ENCODE measurements at regions not wholly inside any gene's neighbourhood (a gene's known extent, or its start where the extent isn't known, plus 50 kb on each side); places are given as distances from the start of the nearest gene placed in this dataset.

DNA sequence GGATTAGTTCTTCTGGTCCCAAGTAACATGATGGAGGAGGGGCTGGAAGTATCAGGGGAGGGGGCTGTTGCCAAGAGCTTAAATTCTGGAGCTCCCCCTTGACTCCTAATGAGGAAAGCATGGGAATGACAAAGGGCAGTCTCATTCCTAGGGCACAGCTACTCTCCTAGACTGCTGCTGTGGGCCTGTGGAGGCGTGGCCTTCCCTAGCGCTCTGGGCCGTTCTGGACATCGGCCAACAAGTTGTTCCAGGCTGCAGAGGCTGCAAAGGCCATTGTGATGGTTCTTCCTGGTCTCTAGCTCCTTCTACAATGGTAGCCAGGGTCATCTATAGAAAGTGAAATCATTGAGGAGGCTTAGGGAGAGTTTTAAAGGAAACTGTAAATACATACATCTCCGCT lies 916.6 kb downstream of the DIAPH3 start:
- H3K36me3 ChIP-seq (ENCODE audit: insufficient read depth), result no peaks in the 10 kb centered on the region
- H3K27me3 ChIP-seq (ENCODE audit: insufficient read depth, low read depth), result no peaks in the 10 kb centered on the region
- H3K79me2 ChIP-seq (ENCODE audit: insufficient read depth, low read depth), result no peaks in the 10 kb centered on the region
- H3K27ac ChIP-seq, result no peak overlapping the region
- H3K4me1 ChIP-seq (ENCODE audit: low read depth, poor library complexity, severe bottlenecking), result no peaks in the 10 kb centered on the region
- TF ChIP-seq, protein P1, sequence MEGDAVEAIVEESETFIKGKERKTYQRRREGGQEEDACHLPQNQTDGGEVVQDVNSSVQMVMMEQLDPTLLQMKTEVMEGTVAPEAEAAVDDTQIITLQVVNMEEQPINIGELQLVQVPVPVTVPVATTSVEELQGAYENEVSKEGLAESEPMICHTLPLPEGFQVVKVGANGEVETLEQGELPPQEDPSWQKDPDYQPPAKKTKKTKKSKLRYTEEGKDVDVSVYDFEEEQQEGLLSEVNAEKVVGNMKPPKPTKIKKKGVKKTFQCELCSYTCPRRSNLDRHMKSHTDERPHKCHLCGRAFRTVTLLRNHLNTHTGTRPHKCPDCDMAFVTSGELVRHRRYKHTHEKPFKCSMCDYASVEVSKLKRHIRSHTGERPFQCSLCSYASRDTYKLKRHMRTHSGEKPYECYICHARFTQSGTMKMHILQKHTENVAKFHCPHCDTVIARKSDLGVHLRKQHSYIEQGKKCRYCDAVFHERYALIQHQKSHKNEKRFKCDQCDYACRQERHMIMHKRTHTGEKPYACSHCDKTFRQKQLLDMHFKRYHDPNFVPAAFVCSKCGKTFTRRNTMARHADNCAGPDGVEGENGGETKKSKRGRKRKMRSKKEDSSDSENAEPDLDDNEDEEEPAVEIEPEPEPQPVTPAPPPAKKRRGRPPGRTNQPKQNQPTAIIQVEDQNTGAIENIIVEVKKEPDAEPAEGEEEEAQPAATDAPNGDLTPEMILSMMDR (conservative IDR thresholded peaks at IDR 0.05; ENCODE audit: low read depth, low read length), result no peak
- H2AFZ ChIP-seq (ENCODE audit: low read depth), result no peak overlapping the region
- H3K4me3 ChIP-seq (IDR thresholded peaks at IDR 0.05; ENCODE audit: insufficient read depth, low read depth, low read length), result no peak overlapping the region
- H3K9ac ChIP-seq, result no peak overlapping the region
- H4K20me1 ChIP-seq (ENCODE audit: insufficient read depth), result no peaks in the 10 kb centered on the region
- H3K4me2 ChIP-seq, result no peak overlapping the region

DNA sequence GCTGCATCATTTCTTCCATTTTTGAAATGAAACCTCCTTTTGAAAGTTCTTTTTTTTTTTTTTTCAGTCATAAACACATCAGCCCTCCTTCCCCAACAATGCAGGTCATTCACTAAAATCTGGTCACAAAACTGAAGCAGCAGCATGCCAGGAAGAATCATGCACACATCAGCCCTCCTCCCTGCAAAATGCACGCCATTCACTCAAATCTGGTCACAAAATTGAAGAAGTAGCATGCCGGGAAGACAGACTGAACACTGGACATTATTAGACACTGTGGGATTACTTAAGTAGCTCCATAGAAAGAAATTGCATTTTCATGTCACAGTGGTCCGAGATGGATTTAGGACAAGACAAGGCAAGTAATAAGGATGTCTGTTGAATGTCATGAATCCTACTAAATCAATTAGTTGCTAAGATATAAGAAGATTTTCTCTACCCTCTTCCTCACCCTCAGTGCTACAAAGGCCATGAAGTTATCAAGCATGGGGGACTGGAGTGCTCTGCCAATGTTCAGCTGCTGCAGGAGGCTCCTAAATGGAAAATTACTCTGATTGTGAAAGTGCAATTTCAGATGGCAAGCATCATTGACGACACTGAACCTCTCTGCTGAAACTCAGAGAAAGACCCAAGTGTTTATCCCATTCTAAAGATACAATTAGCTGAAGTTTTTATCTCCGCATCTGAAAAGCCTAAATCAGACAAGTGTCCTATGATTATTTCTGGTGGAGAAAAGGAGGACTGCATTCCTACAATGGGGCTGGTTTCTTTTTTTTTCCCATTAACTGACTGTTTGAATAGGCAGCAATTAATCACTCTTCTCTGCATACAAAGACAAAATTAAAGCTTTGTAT lies 913.2 kb downstream of the DIAPH3 start:
- Histone ChIP-seq H3K27ac (no peak overlapping the region), H3K9ac (no peak overlapping the region), H3K36me3 (ENCODE audit: insufficient read depth) (no peaks in the 10 kb centered on the region), H3K27me3 (ENCODE audit: insufficient read depth, low read depth) (no peaks in the 10 kb centered on the region), H2AFZ (ENCODE audit: low read depth) (no peak overlapping the region), H4K20me1 (ENCODE audit: insufficient read depth) (no peaks in the 10 kb centered on the region), H3K4me1 (ENCODE audit: low read depth, poor library complexity, severe bottlenecking) (no peaks in the 10 kb centered on the region), H3K79me2 (ENCODE audit: insufficient read depth, low read depth) (no peaks in the 10 kb centered on the region), H3K4me3 (IDR thresholded peaks at IDR 0.05; ENCODE audit: insufficient read depth, low read depth, low read length) (no peak overlapping the region), H3K4me2 (no peak overlapping the region)
- TF ChIP-seq, protein P1 (conservative IDR thresholded peaks at IDR 0.05; ENCODE audit: low read depth, low read length), result no peak

DNA sequence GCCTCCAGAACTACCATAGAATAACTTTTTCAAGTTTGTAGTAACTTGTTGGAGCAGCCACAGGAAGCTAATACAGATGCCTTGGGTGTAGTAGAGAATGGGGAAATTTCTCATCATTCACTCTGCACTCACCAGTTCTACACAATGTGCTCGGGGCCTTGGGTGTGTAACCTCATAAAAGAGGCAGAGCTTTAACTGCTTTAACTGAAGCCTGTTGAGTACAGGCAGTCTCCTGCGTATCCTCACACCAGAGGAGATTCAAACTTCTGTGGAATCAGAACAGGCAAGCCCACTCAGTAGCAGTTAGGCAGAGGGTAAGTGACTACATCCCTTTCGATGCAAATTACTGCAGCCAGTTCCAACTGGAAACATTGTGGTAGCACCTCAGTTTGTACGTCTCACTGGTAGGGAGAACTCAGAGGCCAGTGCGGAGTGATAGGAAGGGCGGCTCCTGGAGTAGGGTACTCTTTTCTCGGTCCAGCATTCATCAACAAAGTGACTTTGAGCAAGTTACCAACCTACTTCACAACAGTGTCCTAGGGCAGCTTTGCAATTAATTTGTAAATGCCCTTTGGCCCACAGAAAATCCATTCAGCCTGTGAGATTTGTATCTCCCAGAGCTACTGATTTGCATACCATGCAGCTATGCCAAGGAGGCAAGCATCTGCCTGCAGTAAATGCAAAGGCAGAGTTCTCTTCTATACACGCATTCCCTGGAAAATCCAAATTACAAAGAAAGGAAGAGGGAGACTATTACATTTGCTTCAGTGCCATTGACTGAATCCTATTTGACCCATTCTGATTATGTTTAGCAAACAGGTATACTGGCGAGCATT lies 904.3 kb downstream of the DIAPH3 start:
- H3K36me3 ChIP-seq (ENCODE audit: insufficient read depth), result no peaks in the 10 kb centered on the region
- H4K20me1 ChIP-seq (ENCODE audit: insufficient read depth), result no peaks in the 10 kb centered on the region
- H2AFZ ChIP-seq (ENCODE audit: low read depth), result no peak overlapping the region
- no peak overlapping the region for H3K4me2 ChIP-seq
- H3K4me1 ChIP-seq (ENCODE audit: low read depth, poor library complexity, severe bottlenecking), result no peaks in the 10 kb centered on the region
- H3K27ac ChIP-seq, result no peak overlapping the region
- no peaks in the 10 kb centered on the region for H3K27me3 ChIP-seq (ENCODE audit: insufficient read depth, low read depth)
- no peaks in the 10 kb centered on the region for H3K79me2 ChIP-seq (ENCODE audit: insufficient read depth, low read depth)
- TF ChIP-seq, protein P1 (conservative IDR thresholded peaks at IDR 0.05; ENCODE audit: low read depth, low read length), result no peak
- no peak overlapping the region for H3K9ac ChIP-seq
- H3K4me3 ChIP-seq (IDR thresholded peaks at IDR 0.05; ENCODE audit: insufficient read depth, low read depth, low read length), result no peak overlapping the region

DNA sequence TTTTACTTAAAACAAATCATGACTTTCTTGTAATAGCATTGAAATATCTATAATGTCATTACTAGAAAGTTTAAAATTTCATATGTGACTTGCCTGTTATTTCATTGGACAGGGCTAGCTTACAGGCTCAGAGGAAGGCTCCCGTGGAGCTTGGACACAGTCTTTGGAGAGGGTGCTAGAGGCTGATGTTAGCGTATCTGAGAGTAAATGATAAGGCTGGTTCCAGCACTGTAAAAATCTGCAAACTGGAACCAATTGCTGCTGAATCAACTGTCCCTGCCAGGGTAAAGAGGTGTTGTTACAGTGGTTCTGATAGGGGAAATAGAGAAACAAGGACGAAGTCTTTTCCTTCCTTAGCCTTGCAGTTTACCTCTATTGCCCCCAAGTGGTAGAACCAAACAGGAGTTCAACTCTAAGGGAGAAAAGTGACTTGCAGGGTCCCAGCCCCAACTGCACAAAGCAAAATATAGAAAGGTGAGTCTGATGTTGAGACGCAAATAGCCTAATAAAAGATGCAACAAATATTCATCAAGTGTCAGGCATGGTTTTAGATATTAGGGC lies 901.7 kb downstream of the DIAPH3 start:
- Histone ChIP-seq H2AFZ (ENCODE audit: low read depth) (no peak overlapping the region), H3K9ac (no peak overlapping the region), H3K4me3 (IDR thresholded peaks at IDR 0.05; ENCODE audit: insufficient read depth, low read depth, low read length) (no peak overlapping the region), H3K27ac (no peak overlapping the region), H4K20me1 (ENCODE audit: insufficient read depth) (no peaks in the 10 kb centered on the region), H3K4me1 (ENCODE audit: low read depth, poor library complexity, severe bottlenecking) (no peaks in the 10 kb centered on the region), H3K79me2 (ENCODE audit: insufficient read depth, low read depth) (no peaks in the 10 kb centered on the region), H3K27me3 (ENCODE audit: insufficient read depth, low read depth) (no peaks in the 10 kb centered on the region), H3K36me3 (ENCODE audit: insufficient read depth) (no peaks in the 10 kb centered on the region), H3K4me2 (no peak overlapping the region)
- TF ChIP-seq, protein P1 (conservative IDR thresholded peaks at IDR 0.05; ENCODE audit: low read depth, low read length), result no peak
